Subcutaneous abdominal adipose tissue (tissue), 5 donors: ENCODE measurements at regions not wholly inside any gene's neighbourhood (a gene's known extent, or its start where the extent isn't known, plus 50 kb on each side); places are given as distances from the start of the nearest gene placed in this dataset.

Source experiments
- H3K27ac ChIP-seq: one replicate; pipeline ENCODE4 v1.7.0; 2013; ENCODE audit warnings: low read depth, mild to moderate bottlenecking, inconsistent platforms, low read length, moderate library complexity
- H3K27me3 ChIP-seq, 5 donors: one replicate each; pipeline ENCODE4 v1.7.0; 2013; ENCODE audit warnings: low read length in 5 of 5, inconsistent platforms in 1 of 5; ENCODE audit not compliant: control insufficient read depth in 5 of 5, insufficient read depth in 4 of 5
- H3K36me3 ChIP-seq, 5 donors: one replicate each; pipeline ENCODE4 v1.7.0; 2013; ENCODE audit warnings: low read length in 5 of 5; ENCODE audit not compliant: control insufficient read depth in 5 of 5, insufficient read depth in 5 of 5
- H3K4me1 ChIP-seq, 5 donors: one replicate each; pipeline ENCODE4 v1.7.0; 2013; ENCODE audit warnings: low read length in 5 of 5, mild to moderate bottlenecking in 3 of 5, moderate library complexity in 1 of 5; ENCODE audit not compliant: control insufficient read depth in 5 of 5, insufficient read depth in 5 of 5
- H3K4me3 ChIP-seq, 5 donors: one replicate each; pipeline ENCODE4 v1.7.0; 2013; ENCODE audit warnings: low read length in 5 of 5, low read depth in 1 of 5
- H3K9ac ChIP-seq, 5 donors: one replicate each; pipeline ENCODE4 v1.7.0; 2013; ENCODE audit warnings: low read length in 5 of 5, mild to moderate bottlenecking in 4 of 5, moderate library complexity in 3 of 5
- H3K9me3 ChIP-seq, 5 donors: one replicate each; pipeline ENCODE4 v1.7.0; 2013; ENCODE audit warnings: low read length in 5 of 5; ENCODE audit not compliant: control insufficient read depth in 5 of 5
- donor health status: healthy.
- donor health status: healthy.
- donor health status: healthy.
- donor health status: healthy.
- donor health status: healthy.

DNA sequence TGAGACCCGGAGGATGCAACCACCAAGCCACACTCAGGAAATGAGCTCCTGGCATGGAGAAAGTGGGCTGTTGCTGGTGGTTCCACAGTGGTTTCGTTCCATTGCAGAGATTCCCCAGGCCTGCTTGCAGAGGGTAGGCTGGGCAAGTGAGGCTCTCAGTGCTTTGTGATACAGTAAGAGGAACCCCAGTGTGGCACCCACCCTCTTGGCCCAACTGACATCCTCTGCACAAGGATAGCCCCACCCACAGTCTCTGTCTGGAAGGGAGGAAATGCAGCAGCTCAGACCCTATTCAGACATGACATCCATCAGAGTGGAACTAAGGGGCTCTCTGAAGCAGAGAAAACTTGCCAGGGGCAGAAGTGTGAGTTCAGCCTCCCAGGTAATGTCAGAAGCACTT lies 69.6 kb upstream of the FSTL4 start:
- Histone ChIP-seq H3K9me3 (no peaks in the 10 kb centered on the region), H3K36me3 (no peaks in the 10 kb centered on the region), H3K4me1 (peaks cover 0 to 4% (median 0%) of the 10 kb centered on the region in 5 donors), H3K27me3 (peaks cover 4 to 21% (median 7%) of the 10 kb centered on the region in 5 donors), H3K9ac (no peak overlapping the region), H3K27ac (no peak overlapping the region), H3K4me3 (no peak overlapping the region)

DNA sequence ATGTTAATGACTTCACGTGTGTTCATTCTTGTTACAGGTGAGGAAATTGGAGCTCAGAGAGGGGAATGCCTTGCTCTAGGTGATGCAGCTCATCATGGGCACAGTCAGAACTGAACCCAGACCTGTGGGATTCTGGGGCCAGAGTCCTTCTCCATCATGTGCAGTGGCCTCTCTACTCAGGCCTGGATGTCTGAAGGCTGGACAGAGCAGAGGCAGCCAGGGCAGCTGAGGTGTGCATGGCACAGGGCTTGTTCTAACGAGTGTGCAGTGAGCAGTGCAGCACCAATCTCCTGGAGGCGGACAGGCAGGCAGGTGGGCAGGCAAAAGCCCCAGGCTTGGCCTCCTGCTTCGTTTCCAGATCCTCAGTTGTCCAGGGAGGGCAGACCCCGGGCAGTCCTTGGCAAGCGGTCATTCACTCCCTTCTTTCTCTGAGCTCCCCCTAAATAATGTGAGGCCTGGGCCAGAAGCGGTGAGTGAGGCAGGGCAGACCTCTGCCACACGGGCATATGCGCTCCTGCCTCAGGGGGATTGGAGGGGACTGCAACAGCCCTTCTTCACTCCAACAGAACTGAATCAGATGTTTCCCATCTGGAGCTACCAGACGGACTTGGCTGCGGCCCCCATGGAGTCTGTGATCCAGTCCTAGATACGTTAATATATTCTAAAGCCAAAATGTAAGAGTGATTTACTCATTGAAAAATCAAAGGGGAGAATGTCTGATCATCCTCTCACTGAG lies 68.7 kb upstream of the FSTL4 start:
- Histone ChIP-seq H3K27ac (no peak overlapping the region), H3K4me3 (no peak overlapping the region), H3K27me3 (peaks cover under 1 to 16% (median 5%) of the 10 kb centered on the region in 5 donors), H3K9ac (no peak overlapping the region), H3K36me3 (no peaks in the 10 kb centered on the region), H3K9me3 (no peaks in the 10 kb centered on the region), H3K4me1 (peaks cover 0 to 4% (median 0%) of the 10 kb centered on the region in 5 donors)

DNA sequence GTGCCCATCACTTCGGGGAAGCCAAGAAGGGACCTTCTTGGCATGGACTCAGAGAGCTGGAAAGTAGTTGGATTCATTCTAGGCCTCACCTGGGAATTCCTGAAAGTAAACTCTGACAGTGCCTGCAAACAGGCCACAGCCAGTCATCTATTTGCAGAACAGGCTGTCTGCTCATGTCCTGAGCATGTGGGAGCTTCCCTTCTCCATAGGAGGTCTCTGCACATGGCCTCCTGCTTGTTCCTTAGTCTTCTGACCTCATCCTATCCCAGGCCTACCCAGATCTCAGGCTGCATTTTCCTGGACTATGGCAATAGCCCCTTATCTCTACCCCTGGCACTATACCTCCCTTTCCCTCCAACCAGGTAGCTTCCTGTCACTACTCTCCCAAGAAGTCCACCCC lies 67.2 kb upstream of the FSTL4 start:
- no peak overlapping the region for H3K27ac ChIP-seq
- H3K9me3 ChIP-seq, result no peaks in the 10 kb centered on the region
- peaks cover 2 to 16% (median 5%) of the 10 kb centered on the region in 5 donors for H3K27me3 ChIP-seq
- no peak overlapping the region for H3K9ac ChIP-seq
- no peak overlapping the region for H3K4me3 ChIP-seq
- H3K4me1 ChIP-seq, result no peaks in the 10 kb centered on the region
- H3K36me3 ChIP-seq, result no peaks in the 10 kb centered on the region

DNA sequence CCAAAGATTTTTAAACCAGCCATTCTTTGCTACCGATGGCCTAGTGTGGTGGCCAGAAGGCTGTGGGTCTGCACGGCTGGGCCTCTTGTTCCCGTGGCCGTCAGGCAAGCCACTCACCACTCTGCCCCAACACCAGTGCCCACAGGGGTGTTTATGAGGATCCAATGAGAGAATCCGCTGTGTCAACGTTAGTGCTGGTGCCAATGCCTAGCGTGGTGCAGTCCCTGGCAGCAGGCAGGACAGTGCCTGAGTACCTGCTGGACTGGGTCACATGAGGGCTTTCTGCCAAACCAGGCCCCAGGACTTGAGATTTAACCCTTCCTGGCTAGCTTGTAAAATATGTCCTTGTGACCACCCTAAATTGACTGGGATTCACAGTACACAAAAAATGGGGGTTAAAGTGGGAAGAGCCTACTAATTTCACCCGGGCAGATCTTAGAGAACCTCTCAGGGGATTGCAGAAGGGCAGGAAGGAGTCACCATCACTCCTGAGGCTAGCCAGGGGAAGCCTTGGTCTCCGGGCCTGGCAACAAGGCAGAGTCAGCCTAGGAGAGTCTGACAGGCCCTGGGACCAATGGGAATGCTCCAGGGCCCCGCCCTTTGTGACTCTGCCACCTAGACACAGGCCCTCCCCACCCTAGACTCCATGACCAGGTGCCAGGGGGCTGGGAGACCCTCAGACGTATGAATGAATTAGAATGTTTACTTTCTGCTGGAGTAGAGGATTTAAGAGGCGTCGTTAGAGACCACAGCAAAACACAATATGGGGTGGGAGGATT lies 63.2 kb upstream of the FSTL4 start:
- Histone ChIP-seq H3K27ac (no peak overlapping the region), H3K9me3 (peaks cover 0 to 6% (median 4%) of the 10 kb centered on the region in 5 donors), H3K4me3 (no peak overlapping the region), H3K36me3 (no peaks in the 10 kb centered on the region), H3K27me3 (peaks cover 0 to 7% (median under 1%) of the 10 kb centered on the region in 5 donors), H3K9ac (no peak overlapping the region), H3K4me1 (no peaks in the 10 kb centered on the region)

DNA sequence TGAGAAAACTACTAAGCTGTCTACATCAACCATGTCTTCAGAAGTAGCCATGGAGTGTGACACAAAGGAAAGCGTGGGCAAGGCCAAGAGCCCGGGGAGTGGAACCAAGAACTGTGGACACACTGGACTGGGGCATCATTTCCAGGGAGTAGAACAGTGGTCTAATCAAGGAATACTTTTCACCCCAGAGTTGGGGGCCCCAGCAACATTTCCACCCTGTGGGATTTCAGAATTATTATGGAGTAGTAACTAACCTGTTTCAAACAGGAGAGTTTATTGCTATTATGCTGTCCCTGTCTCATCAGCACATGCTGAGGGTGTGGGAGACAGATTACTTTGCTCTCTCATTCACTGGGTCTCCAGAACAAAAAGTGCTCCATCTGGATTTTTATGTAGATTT lies 58.0 kb upstream of the FSTL4 start:
- Histone ChIP-seq H3K4me3 (no peak overlapping the region), H3K27ac (no peak overlapping the region), H3K27me3 (peaks cover 0 to 3% (median 2%) of the 10 kb centered on the region in 5 donors), H3K9ac (no peak overlapping the region), H3K9me3 (peaks cover 0 to 10% (median 4%) of the 10 kb centered on the region in 5 donors), H3K4me1 (no peaks in the 10 kb centered on the region), H3K36me3 (no peaks in the 10 kb centered on the region)

DNA sequence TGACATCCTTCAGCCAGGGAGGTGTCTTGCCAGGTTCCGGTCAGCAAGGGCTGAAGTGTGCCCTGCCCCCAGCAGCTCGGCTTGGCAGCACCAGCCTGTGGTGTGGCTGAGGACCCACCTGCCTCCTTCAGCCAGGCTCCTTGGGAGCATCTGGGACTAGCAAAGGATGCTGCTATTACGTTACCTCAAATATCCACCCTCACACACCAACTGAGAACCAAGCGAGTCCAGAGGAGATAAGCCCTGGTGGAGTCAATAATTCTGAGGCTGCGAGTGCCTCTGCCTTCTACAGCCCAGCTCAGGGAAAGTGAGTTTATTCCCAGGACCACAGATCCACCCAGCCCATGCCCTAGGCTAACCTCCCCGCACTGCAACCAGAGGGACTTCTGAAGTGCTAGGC lies 57.1 kb upstream of the FSTL4 start:
- Histone ChIP-seq H3K27me3 (peaks cover 0 to 3% (median 2%) of the 10 kb centered on the region in 5 donors), H3K4me3 (no peak overlapping the region), H3K9ac (no peak overlapping the region), H3K36me3 (no peaks in the 10 kb centered on the region), H3K9me3 (peaks cover 0 to 10% (median 4%) of the 10 kb centered on the region in 5 donors), H3K4me1 (no peaks in the 10 kb centered on the region), H3K27ac (no peak overlapping the region)

DNA sequence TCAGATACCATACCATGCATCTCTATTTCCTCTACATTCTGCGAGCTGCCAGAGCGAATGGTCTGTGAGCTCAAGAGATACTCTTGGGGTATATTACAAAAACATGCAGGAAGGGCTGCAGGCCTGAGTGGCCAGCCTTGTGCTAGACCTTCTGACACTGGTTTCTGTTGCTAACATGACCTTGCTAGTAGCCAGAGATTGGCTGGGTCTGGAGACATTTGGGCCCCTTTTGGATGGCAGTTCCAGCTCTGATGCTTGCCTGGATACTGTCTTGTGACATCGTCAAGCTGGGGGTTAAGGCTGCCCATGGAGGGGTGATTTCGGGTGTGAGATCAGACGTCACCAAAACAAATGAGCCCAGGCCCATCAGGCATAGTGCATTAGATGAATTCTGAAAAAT lies 56.1 kb upstream of the FSTL4 start:
- Histone ChIP-seq H3K4me3 (no peak overlapping the region), H3K36me3 (no peaks in the 10 kb centered on the region), H3K9ac (no peak overlapping the region), H3K9me3 (peaks cover 0 to 10% (median 4%) of the 10 kb centered on the region in 5 donors), H3K4me1 (no peaks in the 10 kb centered on the region), H3K27ac (no peak overlapping the region), H3K27me3 (peaks cover 0 to 3% (median 2%) of the 10 kb centered on the region in 5 donors)

DNA sequence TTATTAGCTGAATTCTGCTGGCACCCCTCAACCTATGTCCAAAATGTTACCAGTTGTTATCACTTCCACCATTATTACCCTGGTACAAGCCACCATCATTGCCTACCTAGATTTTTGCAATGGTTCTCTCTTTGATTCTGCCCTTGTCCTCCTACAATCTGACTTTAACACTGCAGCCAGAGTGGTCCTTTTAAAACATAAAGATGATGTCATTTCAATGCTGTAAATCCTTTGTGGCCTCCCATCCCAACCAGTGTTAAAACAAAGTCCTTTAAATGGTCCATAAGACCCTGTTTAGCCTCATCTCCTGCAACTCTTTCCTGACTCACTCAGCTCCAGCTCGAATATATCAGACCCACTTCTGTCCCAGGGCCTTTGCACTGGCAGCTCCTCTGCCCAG lies 54.9 kb upstream of the FSTL4 start:
- no peak overlapping the region for H3K4me3 ChIP-seq
- peaks cover 0 to 3% (median 0%) of the 10 kb centered on the region in 5 donors for H3K27me3 ChIP-seq
- peaks cover 0 to 10% (median 3%) of the 10 kb centered on the region in 5 donors for H3K9me3 ChIP-seq
- no peak overlapping the region for H3K9ac ChIP-seq
- H3K27ac ChIP-seq, result no peak overlapping the region
- H3K4me1 ChIP-seq, result no peaks in the 10 kb centered on the region
- no peaks in the 10 kb centered on the region for H3K36me3 ChIP-seq

DNA sequence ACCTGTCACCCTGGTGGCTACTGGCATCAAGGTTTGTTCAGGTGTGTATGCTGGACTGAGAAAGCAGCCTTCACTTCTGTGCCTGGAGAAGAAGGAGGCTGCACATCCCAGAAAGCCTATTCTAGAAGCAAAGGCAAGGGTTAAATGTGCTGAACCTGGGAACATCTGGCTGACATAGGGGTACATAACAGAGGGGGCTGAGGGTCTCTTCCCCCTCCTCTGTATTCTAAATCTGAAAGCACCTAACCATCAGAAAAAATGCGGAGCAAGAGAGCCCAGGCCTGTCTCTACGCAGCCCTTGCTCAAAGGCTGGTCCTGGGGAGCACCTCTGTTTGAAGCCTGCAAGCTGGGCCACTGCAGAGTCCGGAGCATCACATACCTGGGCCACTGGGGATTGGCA lies 53.2 kb upstream of the FSTL4 start:
- Histone ChIP-seq H3K36me3 (no peaks in the 10 kb centered on the region), H3K4me3 (no peak overlapping the region), H3K27ac (no peak overlapping the region), H3K9me3 (peaks cover 0 to 4% (median 0%) of the 10 kb centered on the region in 5 donors), H3K27me3 (peaks cover 0 to 3% (median 0%) of the 10 kb centered on the region in 5 donors), H3K9ac (no peak overlapping the region), H3K4me1 (no peaks in the 10 kb centered on the region)

DNA sequence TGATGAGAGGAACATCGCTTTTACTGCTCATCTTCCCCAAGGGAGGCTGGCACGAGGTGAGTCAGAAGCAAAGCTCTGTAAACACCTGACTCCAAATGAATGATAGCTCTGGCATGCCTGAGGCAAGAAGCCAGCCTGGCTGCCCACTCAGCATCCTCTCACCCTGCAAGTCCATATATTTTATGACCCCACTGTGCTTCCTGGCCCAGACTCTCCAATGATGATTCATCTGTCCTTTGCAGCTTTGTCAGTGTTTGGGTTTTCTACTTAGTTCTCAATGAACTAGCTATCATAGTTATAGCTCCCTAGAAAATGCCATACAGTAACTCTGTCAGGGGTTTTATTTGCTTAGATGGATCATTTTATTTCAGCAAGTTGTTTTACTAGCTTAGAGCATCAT lies 52.1 kb upstream of the FSTL4 start:
- Histone ChIP-seq H3K36me3 (no peaks in the 10 kb centered on the region), H3K4me3 (no peak overlapping the region), H3K9me3 (no peaks in the 10 kb centered on the region), H3K27me3 (peaks cover 0 to 3% (median 0%) of the 10 kb centered on the region in 5 donors), H3K9ac (no peak overlapping the region), H3K27ac (no peak overlapping the region), H3K4me1 (no peaks in the 10 kb centered on the region)
